Muscle layer of duodenum (tissue), 2 donors: ENCODE measurements at regions not wholly inside any gene's neighbourhood (a gene's known extent, or its start where the extent isn't known, plus 50 kb on each side); places are given as distances from the start of the nearest gene placed in this dataset.

ENCODE experiments used
- H3K27ac ChIP-seq: one replicate; pipeline ENCODE4 v1.7.0; 2013; ENCODE audit warnings: mild to moderate bottlenecking, low read length
- H3K27me3 ChIP-seq: one replicate; pipeline ENCODE4 v1.7.0; 2013; ENCODE audit warnings: low read depth, mild to moderate bottlenecking, control low read depth, low read length
- H3K36me3 ChIP-seq, 2 donors: one replicate each; pipeline ENCODE4 v1.7.0; 2013; ENCODE audit warnings: low read length in 2 of 2, control low read depth in 1 of 2, mild to moderate bottlenecking in 1 of 2; ENCODE audit not compliant: insufficient read depth in 2 of 2, control insufficient read depth in 1 of 2
- H3K4me1 ChIP-seq, 2 donors: one replicate each; pipeline ENCODE4 v1.7.0; 2013; ENCODE audit warnings: low read length in 2 of 2, mild to moderate bottlenecking in 2 of 2, control low read depth in 1 of 2, moderate library complexity in 1 of 2; ENCODE audit not compliant: insufficient read depth in 2 of 2, control insufficient read depth in 1 of 2
- H3K4me3 ChIP-seq, 2 donors: one replicate each; pipeline ENCODE4 v1.7.0; 2013; ENCODE audit warnings: low read length in 2 of 2, low read depth in 1 of 2, mild to moderate bottlenecking in 1 of 2
- H3K9me3 ChIP-seq, 2 donors: one replicate each; pipeline ENCODE4 v1.7.0; 2013; ENCODE audit warnings: low read length in 2 of 2, control low read depth in 1 of 2, mild to moderate bottlenecking in 1 of 2; ENCODE audit not compliant: control insufficient read depth in 1 of 2
- donor health status: healthy.

DNA sequence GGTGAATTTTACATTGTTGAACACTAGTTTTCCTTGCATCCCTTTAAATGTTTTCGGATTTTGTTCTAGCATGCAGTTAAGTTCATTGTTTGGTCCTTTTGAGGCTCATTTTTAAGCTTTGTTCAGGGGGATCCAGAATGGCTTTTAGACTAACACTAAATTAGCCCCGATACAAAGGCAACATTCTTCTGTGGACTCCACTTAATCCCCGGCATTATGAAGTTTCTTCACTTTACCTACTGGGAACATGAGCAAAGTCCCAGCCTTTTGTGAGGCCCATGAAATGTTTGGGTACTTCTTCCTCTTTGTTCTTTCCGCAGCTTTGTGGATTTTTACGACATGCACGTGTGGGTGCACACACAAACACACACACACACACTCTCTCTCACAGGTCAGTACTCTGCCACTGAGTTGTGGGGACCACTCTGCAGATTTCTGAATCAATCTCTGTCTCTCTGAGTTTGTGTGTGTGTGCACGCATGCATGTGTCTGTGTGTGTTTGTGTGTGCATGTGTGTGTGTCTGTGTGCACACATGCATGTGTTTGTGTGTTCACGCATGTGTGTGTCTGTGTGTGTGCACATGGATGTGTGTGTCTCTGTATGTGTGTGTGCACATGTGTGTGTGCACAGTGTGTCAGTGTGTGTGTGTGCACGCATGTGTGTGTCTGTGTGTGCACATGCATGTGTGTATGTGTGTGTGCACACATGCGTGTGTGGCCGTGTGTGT is 240.4 kb upstream of the TNRC6C start:
- H3K4me1 ChIP-seq, result no peaks in the 10 kb centered on the region
- no peaks in the 10 kb centered on the region for H3K36me3 ChIP-seq
- H3K27me3 ChIP-seq, result no peaks in the 10 kb centered on the region
- peaks cover 0 to 7% of the 10 kb centered on the region in 2 donors for H3K9me3 ChIP-seq
- H3K27ac ChIP-seq, result no peak overlapping the region
- no peak overlapping the region for H3K4me3 ChIP-seq

- H3K4me3 ChIP-seq, result no peak overlapping the region
- H3K27ac ChIP-seq, result no peak overlapping the region
- no peaks in the 10 kb centered on the region for H3K27me3 ChIP-seq
- no peaks in the 10 kb centered on the region for H3K36me3 ChIP-seq
- no peaks in the 10 kb centered on the region for H3K4me1 ChIP-seq
- H3K9me3 ChIP-seq, result peaks cover 0 to 7% of the 10 kb centered on the region in 2 donors
Measured at GRCh38 chr17:77718669-77718961, 239.9 kb upstream of the TNRC6C start.

DNA sequence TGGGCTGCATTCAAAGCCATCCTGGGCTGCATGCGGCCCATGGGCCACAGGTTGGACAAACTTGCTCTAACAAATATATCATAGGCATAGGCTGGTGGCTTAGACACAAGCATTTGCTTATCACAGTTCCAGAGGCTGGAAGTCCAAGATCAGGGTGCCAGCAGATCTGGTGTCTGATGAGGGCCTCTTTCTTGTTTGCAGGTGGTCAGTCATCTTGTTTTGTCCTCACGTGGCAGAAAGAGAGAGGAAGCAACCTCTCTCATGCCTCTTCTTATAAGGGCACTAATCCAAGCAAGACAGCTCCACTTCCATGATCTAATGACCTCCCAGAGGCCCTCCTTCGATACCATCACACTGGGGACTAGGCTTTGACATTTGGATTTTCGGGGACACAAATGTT is 238.7 kb upstream of the TNRC6C start:
- Histone ChIP-seq H3K27ac (no peak overlapping the region), H3K4me1 (no peaks in the 10 kb centered on the region), H3K4me3 (no peak overlapping the region), H3K27me3 (no peaks in the 10 kb centered on the region), H3K36me3 (no peaks in the 10 kb centered on the region), H3K9me3 (no peaks in the 10 kb centered on the region)

- H3K4me3 ChIP-seq, result no peak overlapping the region
- no peaks in the 10 kb centered on the region for H3K9me3 ChIP-seq
- no peaks in the 10 kb centered on the region for H3K4me1 ChIP-seq
- H3K27ac ChIP-seq, result no peak overlapping the region
- H3K27me3 ChIP-seq, result no peaks in the 10 kb centered on the region
- H3K36me3 ChIP-seq, result no peaks in the 10 kb centered on the region
Measured at GRCh38 chr17:77720946-77721845, 237.3 kb upstream of the TNRC6C start.

DNA sequence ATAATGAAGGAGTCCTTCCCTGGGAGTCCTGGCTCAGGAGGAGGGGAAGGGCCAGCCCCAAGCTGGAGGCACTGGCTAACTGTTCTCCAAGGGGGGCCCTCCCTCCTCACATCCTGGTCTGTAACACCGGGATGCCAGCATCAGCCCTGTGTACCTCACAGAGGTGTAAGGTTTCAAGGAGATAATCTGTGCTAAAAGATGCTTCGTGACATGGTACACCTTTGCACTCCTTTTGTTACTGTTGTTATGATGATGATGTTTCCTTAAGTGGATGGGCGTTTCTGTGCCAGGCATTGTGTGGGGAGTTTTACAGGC is 236.7 kb upstream of the TNRC6C start:
- H3K9me3 ChIP-seq, result no peaks in the 10 kb centered on the region
- no peaks in the 10 kb centered on the region for H3K27me3 ChIP-seq
- H3K4me1 ChIP-seq, result peaks cover 0 to 3% of the 10 kb centered on the region in 2 donors
- H3K36me3 ChIP-seq, result no peaks in the 10 kb centered on the region
- no peak overlapping the region for H3K4me3 ChIP-seq
- no peak overlapping the region for H3K27ac ChIP-seq

- no peak overlapping the region for H3K27ac ChIP-seq
- peaks cover 0 to 9% of the 10 kb centered on the region in 2 donors for H3K4me1 ChIP-seq
- H3K27me3 ChIP-seq, result no peaks in the 10 kb centered on the region
- H3K9me3 ChIP-seq, result no peaks in the 10 kb centered on the region
- no peak overlapping the region for H3K4me3 ChIP-seq
- no peaks in the 10 kb centered on the region for H3K36me3 ChIP-seq
Measured at GRCh38 chr17:77722366-77722765, 236.1 kb upstream of the TNRC6C start.

DNA sequence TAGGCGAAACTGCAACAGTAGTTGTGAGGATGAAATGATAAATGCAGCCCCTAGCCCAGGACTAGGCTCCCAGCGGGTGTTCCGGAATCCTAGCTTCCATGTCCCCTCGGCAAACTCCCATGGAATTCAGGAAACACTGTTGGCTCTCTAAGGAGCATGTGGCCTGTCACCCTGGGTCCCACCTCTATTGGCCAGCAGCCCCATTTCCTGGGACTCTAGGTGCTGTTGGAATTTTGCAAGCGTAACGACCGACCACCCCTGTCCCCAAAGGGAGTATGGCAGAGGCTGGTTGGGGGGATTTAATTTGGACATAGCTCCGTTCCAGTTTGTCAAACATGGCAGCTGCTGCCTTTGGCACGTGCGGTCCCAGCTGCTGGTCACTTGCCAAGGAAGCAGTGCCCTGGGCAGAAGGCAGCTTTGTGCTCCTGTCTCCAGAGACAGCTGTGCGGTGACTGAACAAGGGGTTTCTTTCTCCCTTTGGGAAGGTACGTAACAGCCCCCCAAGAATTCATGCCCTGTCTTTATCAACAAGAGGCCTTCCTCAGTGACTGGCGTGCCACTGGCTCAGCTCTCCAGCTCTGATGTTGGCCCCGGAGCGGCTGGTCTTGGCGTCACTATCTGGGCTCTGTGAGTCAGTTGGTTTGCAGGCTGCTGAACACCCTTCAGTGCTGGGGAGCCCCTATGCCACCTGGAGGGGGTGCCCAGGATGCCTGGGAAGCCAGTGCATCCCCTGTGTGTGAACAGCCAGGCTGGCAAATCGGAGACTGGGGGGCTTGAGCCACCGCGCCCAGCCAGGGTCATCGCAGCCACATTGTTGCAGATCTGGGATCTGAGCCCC is 235.2 kb upstream of the TNRC6C start:
- Histone ChIP-seq H3K4me1 (peaks cover 4 to 14% of the 10 kb centered on the region in 2 donors), H3K9me3 (no peaks in the 10 kb centered on the region), H3K27ac (no peak overlapping the region), H3K4me3 (no peak overlapping the region), H3K27me3 (no peaks in the 10 kb centered on the region), H3K36me3 (no peaks in the 10 kb centered on the region)

DNA sequence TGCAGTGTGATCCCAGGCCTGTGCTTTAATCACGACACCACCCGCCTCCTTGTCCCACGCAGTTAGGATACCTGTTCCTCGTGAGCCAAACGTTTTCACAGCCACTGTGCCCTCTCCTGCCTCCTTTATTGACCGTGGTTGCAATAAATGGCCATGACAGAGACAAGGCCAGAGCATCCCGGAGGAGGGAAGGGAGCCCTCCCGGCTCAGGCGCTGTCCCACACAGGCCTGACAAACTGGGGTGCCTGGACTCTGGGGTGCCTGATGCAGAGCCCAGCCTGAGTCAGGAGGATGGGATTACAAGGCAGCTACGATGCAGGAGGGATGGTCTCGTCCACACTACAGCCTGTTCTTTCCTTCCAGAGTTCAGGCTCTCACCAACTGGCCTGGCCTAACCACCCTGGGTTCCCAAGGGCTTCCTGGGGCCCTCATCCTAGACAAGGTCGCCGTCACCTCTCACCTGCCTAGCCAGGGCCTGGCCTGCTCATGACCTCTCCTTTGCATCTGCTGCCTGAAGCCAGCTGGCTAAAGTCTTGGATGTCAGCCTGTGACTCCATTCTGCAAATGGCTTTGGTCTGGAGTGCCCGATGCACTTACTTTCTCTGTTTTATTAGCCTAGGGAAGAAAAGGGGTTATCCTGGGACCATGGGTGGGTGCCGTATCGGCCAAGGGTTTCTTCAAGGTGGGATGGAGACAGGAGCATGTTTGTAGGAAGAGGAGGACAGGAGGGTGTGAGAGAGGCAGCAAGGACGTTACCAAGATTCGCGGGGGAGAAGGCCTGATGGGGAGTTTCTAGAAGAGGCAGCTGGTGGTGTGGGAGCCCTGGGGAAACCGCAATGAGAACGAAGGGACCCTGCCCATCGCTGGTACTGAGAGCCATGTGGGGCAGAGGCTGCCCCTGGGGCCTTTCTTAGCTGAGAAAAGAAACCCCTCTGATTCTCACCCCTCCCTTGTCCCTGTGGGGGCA is 234.3 kb upstream of the TNRC6C start:
- peaks cover 5 to 15% of the 10 kb centered on the region in 2 donors for H3K4me1 ChIP-seq
- no peak overlapping the region for H3K4me3 ChIP-seq
- no peaks in the 10 kb centered on the region for H3K27me3 ChIP-seq
- H3K27ac ChIP-seq, result no peak overlapping the region
- no peaks in the 10 kb centered on the region for H3K36me3 ChIP-seq
- H3K9me3 ChIP-seq, result no peaks in the 10 kb centered on the region

DNA sequence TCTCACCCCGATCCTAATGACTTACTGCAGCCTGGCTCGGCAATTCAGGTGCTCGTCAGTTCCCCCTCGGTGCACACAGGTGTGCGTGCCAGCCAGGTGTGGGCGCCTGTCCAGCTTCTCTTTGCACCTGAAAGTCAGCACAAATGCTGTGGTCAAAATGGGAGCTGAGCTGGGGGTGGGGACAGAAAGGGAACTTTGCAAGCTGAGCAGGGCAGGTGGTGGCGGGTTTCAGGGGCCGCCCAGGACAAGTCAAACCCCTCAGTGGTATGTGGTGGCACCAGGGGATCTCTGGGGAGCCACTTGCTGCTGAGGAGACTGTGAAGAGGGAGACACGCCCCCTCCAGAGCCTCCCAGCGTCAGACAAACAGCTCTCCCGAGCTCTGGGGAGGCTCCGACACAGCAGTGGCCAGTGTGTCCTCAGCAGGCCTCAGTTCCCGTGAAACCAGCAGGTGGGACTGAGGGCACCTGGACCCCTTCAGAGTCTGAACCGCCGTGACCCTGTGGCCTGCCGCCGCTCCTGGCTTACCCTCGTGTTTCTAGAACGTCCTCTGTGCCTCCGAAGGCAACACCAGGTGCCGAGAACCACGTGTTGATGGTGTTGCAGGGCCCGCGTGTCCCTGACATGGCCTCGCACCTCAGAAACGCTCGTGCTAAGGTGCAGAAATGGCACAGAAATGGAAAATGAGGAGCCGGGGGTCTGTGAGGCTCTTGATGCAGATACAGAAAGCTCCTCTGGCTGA is 233.5 kb upstream of the TNRC6C start:
- H3K36me3 ChIP-seq, result no peaks in the 10 kb centered on the region
- H3K27me3 ChIP-seq, result no peaks in the 10 kb centered on the region
- H3K9me3 ChIP-seq, result no peaks in the 10 kb centered on the region
- no peak overlapping the region for H3K4me3 ChIP-seq
- peaks cover 5 to 15% of the 10 kb centered on the region in 2 donors for H3K4me1 ChIP-seq
- H3K27ac ChIP-seq, result no peak overlapping the region

DNA sequence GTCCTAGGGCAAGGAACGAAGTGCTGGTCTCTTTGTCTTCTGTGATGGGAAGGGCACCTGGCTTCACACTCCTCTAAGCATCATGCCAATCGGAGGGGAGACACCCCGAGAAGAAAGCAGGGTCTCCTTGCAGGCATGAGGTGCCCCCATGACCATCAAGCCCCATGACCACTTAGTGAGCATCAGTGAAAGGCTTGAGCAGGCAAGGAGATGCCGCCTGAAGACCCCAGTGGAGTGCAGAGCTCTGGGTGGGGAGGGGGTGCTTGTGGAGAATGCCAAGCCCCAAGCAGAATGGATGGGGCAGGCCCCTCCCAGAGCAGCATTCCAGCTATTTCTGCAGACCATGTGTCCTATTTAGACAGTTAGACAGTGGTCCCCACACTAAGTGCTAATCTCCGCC is 232.7 kb upstream of the TNRC6C start:
- no peaks in the 10 kb centered on the region for H3K36me3 ChIP-seq
- no peaks in the 10 kb centered on the region for H3K27me3 ChIP-seq
- no peak overlapping the region for H3K27ac ChIP-seq
- no peak overlapping the region for H3K4me3 ChIP-seq
- peaks cover 5 to 15% of the 10 kb centered on the region in 2 donors for H3K4me1 ChIP-seq
- H3K9me3 ChIP-seq, result no peaks in the 10 kb centered on the region
